ENCODE measurements at regions not wholly inside any gene's neighbourhood (a gene's known extent, or its start where the extent isn't known, plus 50 kb on each side); places are given as distances from the start of the nearest gene placed in this dataset.

DNA sequence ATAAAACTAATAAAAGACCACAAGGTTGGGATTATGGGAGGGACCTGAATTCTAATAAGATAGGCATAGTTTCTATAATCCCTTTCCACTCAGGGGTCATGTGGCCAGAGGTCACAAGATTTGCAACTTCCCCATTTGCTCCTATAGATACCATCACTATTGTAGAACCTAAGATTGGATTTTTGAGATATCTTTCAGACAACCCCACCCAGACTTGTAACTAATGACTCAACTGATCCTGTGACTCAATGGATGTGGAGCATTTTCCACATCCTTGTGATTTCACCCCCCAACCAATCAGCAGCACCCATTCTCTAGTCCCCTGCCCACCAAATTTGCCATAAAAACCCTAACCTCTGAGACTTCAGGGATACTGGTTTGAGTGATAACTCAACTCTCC is 51.9 kb upstream of the PIK3AP1 start:
- Mint-ChIP-seq H3K9me3 (peaks cover 0 to 7% of the 10 kb centered on the region in 2 donors), H3K36me3 (peaks cover 6 to 8% of the 10 kb centered on the region in 2 donors), H3K27ac (no peak overlapping the region)
- ATAC-seq (peak in 1 of 2 donors; percentile 55), DNase-seq (ENCODE audit: low spot score in 2 of 2) (no peak)

DNA sequence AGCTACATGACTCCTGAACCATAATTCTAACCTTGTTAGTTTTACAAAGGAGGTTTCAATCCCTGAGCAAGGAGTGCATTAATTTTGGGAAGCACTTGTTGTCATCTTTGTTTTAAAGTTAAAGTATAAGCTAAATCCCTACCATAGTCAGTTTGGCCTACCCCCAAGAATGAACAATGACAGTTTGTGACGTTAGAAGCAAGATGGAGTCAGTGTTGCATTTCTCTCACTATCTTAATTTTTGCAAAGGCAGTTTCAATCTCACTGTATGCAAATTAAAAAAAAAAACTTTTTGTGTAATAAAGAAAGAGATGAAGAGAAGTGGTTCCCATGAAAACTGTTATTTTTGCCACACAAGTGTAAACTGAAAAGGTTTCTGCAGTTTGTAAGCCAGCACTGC is 50.7 kb upstream of the PIK3AP1 start:
- Mint-ChIP-seq H3K36me3 (peaks cover 6 to 8% of the 10 kb centered on the region in 2 donors), H3K9me3 (peaks cover 0 to 7% of the 10 kb centered on the region in 2 donors), H3K27ac (no peak overlapping the region)
- ATAC-seq, result no peak
- no peak for DNase-seq (ENCODE audit: low spot score in 2 of 2)
